H9 (cell line): ENCODE measurements at regions not wholly inside any gene's neighbourhood (a gene's known extent, or its start where the extent isn't known, plus 50 kb on each side); places are given as distances from the start of the nearest gene placed in this dataset.

Source experiments
- DNase-seq: peaks from one replicate; pipeline ENCODE4 v3.0.0-alpha.2; 2017
- H2AFZ ChIP-seq: one replicate; pipeline ENCODE4 v1.6.1; 2013; ENCODE audit warnings: mild to moderate bottlenecking, low read length, control low read depth, moderate library complexity
- H2AK5ac ChIP-seq: 2 replicates; pipeline ENCODE4 v1.6.1; 2013; ENCODE audit warnings: low read length, control low read depth, mixed read lengths; ENCODE audit not compliant: insufficient read length
- H2BK120ac ChIP-seq: one replicate; pipeline ENCODE4 v1.6.1; 2013; ENCODE audit warnings: low read depth, mild to moderate bottlenecking, low read length, control low read depth, inconsistent platforms; ENCODE audit not compliant: poor library complexity, severe bottlenecking
- H2BK12ac ChIP-seq: 2 replicates; pipeline ENCODE4 v1.6.1; 2013; ENCODE audit warnings: low read length, control low read depth, mixed read lengths, low read depth; ENCODE audit not compliant: insufficient read length
- H2BK15ac ChIP-seq: 2 replicates; pipeline ENCODE4 v1.6.1; 2013; ENCODE audit warnings: low read depth, low read length, control low read depth
- H2BK20ac ChIP-seq: one replicate; pipeline ENCODE4 v1.6.1; 2013; ENCODE audit warnings: low read depth, mild to moderate bottlenecking, low read length, control low read depth, inconsistent platforms; ENCODE audit not compliant: poor library complexity, severe bottlenecking
- H2BK5ac ChIP-seq: 2 replicates; pipeline ENCODE4 v1.6.1; 2013; ENCODE audit warnings: low read length, control low read depth, mixed read lengths; ENCODE audit not compliant: insufficient read length
- H3K14ac ChIP-seq: 2 replicates; pipeline ENCODE4 v1.6.1; 2013; ENCODE audit warnings: low read length, control low read depth; ENCODE audit not compliant: insufficient read depth
- H3K18ac ChIP-seq: 2 replicates; pipeline ENCODE4 v1.6.1; 2013; ENCODE audit warnings: low read depth, mild to moderate bottlenecking, mixed read lengths, low read length, control low read depth; ENCODE audit not compliant: insufficient read length
- H3K23ac ChIP-seq: 2 replicates; pipeline ENCODE4 v1.6.1; 2013; ENCODE audit warnings: low read length, control low read depth, mixed read lengths, low read depth; ENCODE audit not compliant: insufficient read length
- H3K23me2 ChIP-seq: 2 replicates; pipeline ENCODE4 v1.6.1; 2013; ENCODE audit warnings: low read depth, mild to moderate bottlenecking, mixed read lengths, low read length, control low read depth; ENCODE audit not compliant: insufficient read length, poor library complexity, severe bottlenecking
- H3K27ac ChIP-seq: 2 replicates; pipeline ENCODE4 v1.5.1; 2013; ENCODE audit warnings: low read length, control low read depth, mixed read lengths, low read depth; ENCODE audit not compliant: insufficient read length
- H3K27me3 ChIP-seq: 2 replicates; pipeline ENCODE4 v1.6.1; 2013; ENCODE audit warnings: low read length, control low read depth, inconsistent platforms; ENCODE audit not compliant: insufficient read depth
- H3K4ac ChIP-seq: 2 replicates; pipeline ENCODE4 v1.6.1; 2013; ENCODE audit warnings: low read depth, mild to moderate bottlenecking, control low read depth, inconsistent platforms, low read length, moderate library complexity
- H3K4me1 ChIP-seq: 2 replicates; pipeline ENCODE4 v1.6.1; 2013; ENCODE audit warnings: low read length, control low read depth, inconsistent platforms; ENCODE audit not compliant: insufficient read depth
- H3K4me2 ChIP-seq: 2 replicates; pipeline ENCODE4 v1.6.1; 2013; ENCODE audit warnings: low read length, control low read depth, mixed read lengths; ENCODE audit not compliant: insufficient read length, insufficient read depth
- H3K56ac ChIP-seq: 2 replicates; pipeline ENCODE4 v1.6.1; 2013; ENCODE audit warnings: low read depth, mild to moderate bottlenecking, mixed read lengths, low read length, control low read depth; ENCODE audit not compliant: insufficient read length
- H3K79me1 ChIP-seq: 2 replicates; pipeline ENCODE4 v1.6.1; 2013; ENCODE audit warnings: low read depth, mild to moderate bottlenecking, moderate library complexity, low read length, control low read depth, inconsistent platforms; ENCODE audit not compliant: insufficient read depth, poor library complexity, severe bottlenecking
- H3K79me2 ChIP-seq: 2 replicates; pipeline ENCODE4 v1.6.1; 2013; ENCODE audit warnings: low read length, control low read depth, inconsistent platforms; ENCODE audit not compliant: insufficient read depth
- H3K9ac ChIP-seq: 2 replicates; pipeline ENCODE4 v1.6.1; 2013; ENCODE audit warnings: low read length, control low read depth, mixed read lengths; ENCODE audit not compliant: insufficient read length; ENCODE audit errors: extremely low read depth
- H3K9me3 ChIP-seq: one replicate; pipeline ENCODE4 v1.6.1; 2013; ENCODE audit warnings: low read depth, low read length, inconsistent platforms; ENCODE audit not compliant: control insufficient read depth
- H3T11ph ChIP-seq: one replicate; pipeline ENCODE4 v1.6.1; 2013; ENCODE audit warnings: mild to moderate bottlenecking, low read length, control low read depth, inconsistent platforms
- H4K20me1 ChIP-seq: one replicate; pipeline ENCODE4 v1.6.1; 2013; ENCODE audit not compliant: control insufficient read depth, insufficient read length, insufficient read depth
- H4K5ac ChIP-seq: 2 replicates; pipeline ENCODE4 v1.6.1; 2013; ENCODE audit warnings: low read depth, mild to moderate bottlenecking, mixed read lengths, low read length, control low read depth; ENCODE audit not compliant: insufficient read length
- H4K8ac ChIP-seq: replicated peaks from 2 replicates; pipeline ENCODE4 v1.6.1; 2013; ENCODE audit warnings: low read length, control low read depth, mixed read lengths, low read depth; ENCODE audit not compliant: insufficient read length
- H4K91ac ChIP-seq: 2 replicates; pipeline ENCODE4 v1.6.1; 2013; ENCODE audit warnings: low read depth, mild to moderate bottlenecking, moderate library complexity, mixed read lengths, low read length, control low read depth; ENCODE audit not compliant: insufficient read length
- H3K27ac Mint-ChIP-seq, 3 experiments: 2 replicates in 2 of 3; 3 replicates in 1 of 3; pipeline ENCODE4 v1.8.0; 2020 to 2021; ENCODE audit warnings: mixed read lengths in 3 of 3, mild to moderate bottlenecking in 1 of 3, moderate library complexity in 1 of 3
- H3K27me3 Mint-ChIP-seq: 2 replicates; pipeline ENCODE4 v1.8.0; 2021; ENCODE audit warnings: low read depth, mild to moderate bottlenecking, moderate library complexity, mixed read lengths
- H3K36me3 Mint-ChIP-seq, 3 experiments: 2 replicates in 2 of 3; 3 replicates in 1 of 3; pipeline ENCODE4 v1.8.0; 2020 to 2021; ENCODE audit warnings: low read depth in 3 of 3, mixed read lengths in 3 of 3; ENCODE audit not compliant: insufficient read depth in 1 of 3
- H3K4me1 Mint-ChIP-seq, 2 experiments: 2 replicates each; pipeline ENCODE4 v1.8.0; 2020; ENCODE audit warnings: mixed read lengths in 2 of 2
- H3K4me3 Mint-ChIP-seq, 2 experiments: 2 replicates in 1 of 2; 3 replicates in 1 of 2; pipeline ENCODE4 v1.8.0; 2020 to 2021; ENCODE audit warnings: mild to moderate bottlenecking in 2 of 2, mixed read lengths in 2 of 2, moderate library complexity in 1 of 2
- H3K9me3 Mint-ChIP-seq, 2 experiments: 2 replicates in 1 of 2; 3 replicates in 1 of 2; pipeline ENCODE4 v1.8.0; 2020; ENCODE audit warnings: mild to moderate bottlenecking in 2 of 2, mixed read lengths in 2 of 2, moderate library complexity in 1 of 2
- CTCF ChIP-seq: fragments of 200-600 bp; sonication (generic); conservative IDR thresholded peaks from 3 replicates; pipeline ENCODE4 v1.8.0; 2021; ENCODE audit warnings: antibody characterized with exemption, mild to moderate bottlenecking
- WGBS: extraction: QIAGEN DNeasy Blood & Tissue Kit; methylation state at CpG from one replicate; pipeline ENCODE4 v1.1.7; 2013; ENCODE audit warnings: missing lambda C conversion rate, low lambda C conversion rate, mixed read lengths; ENCODE audit not compliant: insufficient read length; ENCODE audit errors: extremely low coverage; 5-methylcytosine and 5-hydroxymethylcytosine counted together

GRCh38 chr16:6027733-6028132, 930.1 kb upstream of the EEF2KMT start:
- Histone ChIP-seq H3K23me2 (no peaks in the 10 kb centered on the region), H3K23ac (no peak overlapping the region), H3K79me2 (no peaks in the 10 kb centered on the region), H3K27me3 (no peaks in the 10 kb centered on the region), H3K4ac (no peak overlapping the region), H2BK12ac (no peak overlapping the region), H2AK5ac (no peak overlapping the region), H3K27ac (no peak overlapping the region), H4K8ac (no peak overlapping the region), H2AFZ (no peak overlapping the region), H3K14ac (no peak overlapping the region), H2BK20ac (no peak overlapping the region), H3K9me3 (no peaks in the 10 kb centered on the region), H3K79me1 (no peaks in the 10 kb centered on the region), H2BK5ac (no peak overlapping the region), H4K20me1 (no peaks in the 10 kb centered on the region), H3T11ph (no peak overlapping the region), H3K56ac (no peak overlapping the region), H3K9ac (no peak overlapping the region), H2BK15ac (no peak overlapping the region), H4K91ac (no peak overlapping the region), H3K4me1 (no peaks in the 10 kb centered on the region), H4K5ac (no peak overlapping the region), H3K18ac (no peak overlapping the region), H3K4me2 (no peak overlapping the region), H2BK120ac (no peak overlapping the region)
- DNase-seq: no peak
- no peak for TF ChIP-seq CTCF
- Mint-ChIP-seq H3K4me3 (no peak overlapping the region), H3K9me3 (no peaks in the 10 kb centered on the region), H3K27me3 (peaks cover 14% of the 10 kb centered on the region), H3K27ac (no peak overlapping the region), H3K4me1 (peaks cover 0 to 3% of the 10 kb centered on the region in 2 experiments; a peak in 1 of 4 replicates), H3K36me3 (no peaks in the 10 kb centered on the region)
- WGBS: no CpG with 5 or more reads among the region's 7 CpGs
